HG03439 (cell line): ENCODE measurements at regions not wholly inside any gene's neighbourhood (a gene's known extent, or its start where the extent isn't known, plus 50 kb on each side); places are given as distances from the start of the nearest gene placed in this dataset.

Experiments
- ATAC-seq: cut with Tn5 transposase; IDR thresholded peaks from one replicate; pipeline ENCODE4 v1.9.1; 2021; ENCODE audit warnings: mild to moderate bottlenecking, moderate library complexity; ENCODE audit not compliant: unreplicated experiment

- no peak for ATAC-seq
These were observed 570.6 kb downstream of the SPRY1 start for GRCh38 chr4:123966990-123967769.

GRCh38 chr4:123972031-123972430 lies 575.4 kb downstream of the SPRY1 start:
- no peak for ATAC-seq

GRCh38 chr4:123974386-123975149 lies 578.0 kb downstream of the SPRY1 start:
- no peak for ATAC-seq

GRCh38 chr4:123976285-123976684 lies 579.7 kb downstream of the SPRY1 start:
- ATAC-seq = no peak

GRCh38 chr4:123976819-123977218 lies 580.2 kb downstream of the SPRY1 start:
- ATAC-seq = no peak

GRCh38 chr4:123977641-123978081 lies 581.1 kb downstream of the SPRY1 start:
- no peak for ATAC-seq

DNA sequence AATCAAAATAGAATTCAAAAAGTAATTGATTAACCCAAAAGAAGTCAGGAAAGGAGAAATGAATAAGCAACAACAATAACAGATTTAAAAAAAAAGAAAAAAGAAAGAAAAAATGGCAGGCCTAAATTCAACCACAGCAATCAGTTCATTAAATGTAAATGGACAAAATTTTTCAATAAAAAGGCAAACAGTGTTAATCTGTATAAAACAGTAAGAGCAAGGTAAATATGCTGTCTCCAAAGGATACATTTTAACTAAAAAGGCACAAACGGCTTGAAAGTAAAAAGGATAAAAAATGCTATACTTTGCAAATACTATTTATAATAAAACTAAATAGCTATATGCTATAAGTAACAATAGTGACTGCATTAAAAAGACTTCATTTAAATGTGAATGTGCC lies 582.0 kb downstream of the SPRY1 start:
- ATAC-seq = no peak

- no peak for ATAC-seq
These were observed 584.2 kb downstream of the SPRY1 start for GRCh38 chr4:123980736-123981300.

GRCh38 chr4:123984886-123985285 lies 588.3 kb downstream of the SPRY1 start:
- no peak for ATAC-seq

- no peak for ATAC-seq
These were observed 589.7 kb downstream of the SPRY1 start for GRCh38 chr4:123986268-123986798.

GRCh38 chr4:123987408-123987807 lies 590.8 kb downstream of the SPRY1 start:
- no peak for ATAC-seq

GRCh38 chr4:123990310-123990870 lies 593.8 kb downstream of the SPRY1 start:
- no peak for ATAC-seq

- no peak for ATAC-seq
These were observed 598.3 kb downstream of the SPRY1 start for GRCh38 chr4:123994917-123995316.

- ATAC-seq = no peak
These were observed 599.3 kb downstream of the SPRY1 start for GRCh38 chr4:123995936-123996335.

GRCh38 chr4:123996718-123997510 lies 600.3 kb downstream of the SPRY1 start:
- no peak for ATAC-seq

DNA sequence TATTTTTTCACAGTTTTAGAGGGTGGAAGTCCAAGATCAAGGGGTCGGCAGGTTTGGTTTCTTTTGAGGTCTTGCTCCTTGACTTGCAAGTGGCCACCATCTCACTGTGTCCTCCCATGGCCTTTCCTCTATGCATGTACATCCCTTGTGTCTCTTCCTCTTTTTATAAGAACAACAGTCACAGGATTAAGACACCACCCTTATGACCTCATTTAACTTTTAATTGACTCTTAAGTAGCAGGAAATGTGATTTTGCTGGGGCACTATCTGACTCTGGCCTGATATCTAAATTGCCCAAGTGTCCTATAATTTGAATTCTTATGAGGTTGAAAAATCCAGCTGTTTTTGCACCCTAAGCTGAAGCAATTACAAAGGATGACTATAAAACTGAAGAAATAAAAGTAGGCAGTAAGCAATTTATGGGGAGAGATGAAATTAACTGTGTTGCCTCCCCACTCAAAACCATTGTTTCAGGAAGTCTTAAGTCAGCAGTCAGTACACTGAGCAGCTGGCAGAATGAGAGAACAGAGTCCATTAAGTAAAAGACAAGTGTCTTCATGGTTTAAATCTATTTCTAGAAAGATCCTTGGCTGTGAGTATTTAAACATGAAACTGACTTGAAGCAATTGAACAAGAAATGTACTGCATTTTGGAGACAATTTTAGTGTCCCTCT lies 601.3 kb downstream of the SPRY1 start:
- no peak for ATAC-seq

GRCh38 chr4:124000233-124000632 lies 603.6 kb downstream of the SPRY1 start:
- no peak for ATAC-seq

DNA sequence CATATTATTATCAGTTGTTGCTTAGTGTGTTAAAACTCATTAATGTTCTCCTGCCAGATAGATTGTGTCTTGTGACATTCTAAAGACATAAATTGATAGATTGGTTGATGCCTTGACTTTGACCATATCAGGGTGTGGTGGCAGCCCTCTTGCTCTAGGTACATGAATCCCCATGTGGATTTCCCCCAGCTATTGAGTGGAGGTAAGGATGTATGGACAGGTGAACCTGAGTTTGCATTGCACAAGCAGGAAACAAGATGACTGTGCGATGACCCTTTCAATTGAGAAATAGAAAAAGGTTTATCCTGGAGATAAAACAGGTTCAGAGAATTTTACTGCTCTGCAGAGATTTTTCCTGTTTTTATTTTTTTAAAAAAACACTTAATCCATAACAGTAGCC lies 619.2 kb downstream of the SPRY1 start:
- no peak for ATAC-seq

- no peak for ATAC-seq
These were observed 620.7 kb downstream of the SPRY1 start for GRCh38 chr4:124017185-124017785.
